ENCODE measurements at regions not wholly inside any gene's neighbourhood (a gene's known extent, or its start where the extent isn't known, plus 50 kb on each side); places are given as distances from the start of the nearest gene placed in this dataset.

DNA sequence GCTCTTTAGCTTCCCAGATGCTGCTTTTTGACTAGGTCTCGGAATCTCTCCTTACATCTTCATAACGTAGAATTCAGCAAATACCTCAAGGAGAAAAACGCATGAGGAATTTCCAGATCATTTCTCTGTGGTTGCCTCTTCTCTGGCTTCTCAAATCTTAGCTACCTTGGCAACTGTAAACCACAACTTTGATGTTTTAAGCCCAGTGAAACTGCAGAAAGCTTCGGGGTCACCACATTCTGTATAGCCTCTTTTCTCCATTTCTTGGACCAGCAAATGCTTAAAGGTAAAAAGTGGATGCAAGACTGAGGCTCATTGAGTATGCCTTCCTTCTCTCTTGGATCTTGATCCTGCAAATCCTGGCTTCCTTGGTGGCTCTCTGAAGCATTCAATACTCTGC is 125.5 kb upstream of the FBXL4 start:
- no peak for DNase-seq

DNA sequence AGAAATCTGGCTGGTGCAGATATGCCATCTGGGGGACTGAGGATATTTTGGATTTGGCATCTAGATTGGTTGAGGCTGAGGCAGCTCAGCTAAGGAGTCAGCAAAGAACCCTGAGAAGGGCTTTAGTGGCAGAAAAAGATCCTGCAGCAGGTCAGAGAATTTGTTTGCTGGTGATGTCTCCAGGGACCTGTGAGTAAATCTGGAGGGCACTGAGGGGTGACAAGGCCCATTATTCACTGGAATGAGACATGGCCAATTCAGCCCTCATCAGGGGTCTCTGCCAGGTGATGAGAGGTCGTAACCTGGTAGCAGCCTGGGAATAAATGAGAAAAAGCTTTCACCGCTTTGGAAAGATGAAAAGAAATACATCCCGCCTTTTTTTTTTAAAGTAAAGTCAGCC is 118.3 kb upstream of the FBXL4 start:
- DNase-seq, result no peak

DNA sequence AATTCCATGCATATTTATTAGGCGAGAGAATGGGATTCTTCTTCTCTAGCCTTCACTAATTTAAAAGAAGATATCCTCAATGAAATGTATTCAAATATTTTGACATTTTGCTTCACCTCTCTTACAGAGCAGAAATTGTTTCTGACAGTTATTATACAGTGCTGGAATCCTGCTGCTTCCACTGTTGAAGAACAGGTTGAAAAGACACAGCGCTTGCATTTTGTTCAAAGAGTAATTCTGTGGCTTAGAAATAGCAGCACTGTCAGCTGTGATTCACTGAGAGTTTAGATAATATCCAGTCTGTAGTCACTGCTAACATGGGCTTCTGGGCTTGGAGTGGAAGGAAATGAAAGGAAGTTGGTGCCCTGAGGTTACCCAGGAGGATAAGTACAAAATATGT is 117.1 kb upstream of the FBXL4 start:
- DNase-seq, result no peak

DNA sequence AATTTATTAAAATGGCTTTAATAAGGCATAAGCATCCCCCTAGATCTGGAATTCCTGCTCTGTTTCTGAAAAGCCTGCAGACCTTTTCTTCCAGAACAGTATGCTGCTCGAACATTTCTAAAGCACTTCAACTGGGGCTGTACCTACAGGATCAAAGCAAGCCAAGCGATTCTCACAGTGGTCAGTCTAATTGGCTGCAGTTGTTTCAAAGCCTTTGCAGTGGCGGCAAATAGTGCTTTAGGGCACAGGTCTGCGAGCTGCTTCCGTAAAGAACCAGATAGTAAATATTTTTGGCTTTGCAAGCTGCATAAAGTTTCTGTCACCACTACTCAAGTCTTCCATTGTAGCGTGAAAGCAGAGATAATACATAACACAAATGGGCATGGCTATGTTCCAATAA is 88.9 kb upstream of the FBXL4 start:
- no peak for DNase-seq

DNA sequence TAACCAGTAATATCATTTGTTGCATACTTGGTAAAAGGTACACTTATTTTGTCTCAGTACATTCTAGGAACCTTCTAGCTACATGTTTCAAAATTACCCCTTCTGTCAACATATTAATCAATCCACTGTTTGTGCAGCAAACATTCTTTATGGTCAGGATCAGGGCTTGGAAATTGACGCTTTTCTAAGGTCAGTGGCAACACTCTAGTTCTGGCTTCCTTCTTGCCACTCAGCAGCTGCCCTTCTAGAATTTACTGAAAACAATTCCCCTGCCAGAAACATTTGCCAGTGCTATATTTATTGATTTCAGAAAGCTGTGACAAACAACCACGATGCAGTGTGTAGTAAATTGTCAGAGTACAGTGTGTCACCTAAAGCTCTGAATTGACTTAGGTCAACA is 84.7 kb upstream of the FBXL4 start:
- no peak for DNase-seq

DNA sequence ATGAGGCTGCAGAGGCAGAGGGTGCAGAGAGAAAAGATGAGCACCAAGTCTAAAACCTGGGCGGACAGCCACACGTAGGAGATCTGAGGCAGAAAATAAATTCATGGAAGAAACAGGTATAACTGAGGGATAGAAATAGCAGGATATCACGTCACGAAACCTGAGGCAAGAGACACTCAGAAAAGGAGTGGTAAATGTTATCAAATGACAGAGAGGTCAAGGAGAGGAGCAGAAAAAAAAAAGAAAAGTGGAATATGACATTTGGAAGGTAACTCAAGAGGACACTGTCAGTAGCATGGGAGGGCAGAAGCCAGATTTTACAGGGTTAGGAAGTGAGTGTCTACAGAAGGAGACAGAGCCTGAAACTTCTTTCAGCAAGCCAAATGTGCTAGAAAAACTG is 84.2 kb upstream of the FBXL4 start:
- no peak for DNase-seq

DNA sequence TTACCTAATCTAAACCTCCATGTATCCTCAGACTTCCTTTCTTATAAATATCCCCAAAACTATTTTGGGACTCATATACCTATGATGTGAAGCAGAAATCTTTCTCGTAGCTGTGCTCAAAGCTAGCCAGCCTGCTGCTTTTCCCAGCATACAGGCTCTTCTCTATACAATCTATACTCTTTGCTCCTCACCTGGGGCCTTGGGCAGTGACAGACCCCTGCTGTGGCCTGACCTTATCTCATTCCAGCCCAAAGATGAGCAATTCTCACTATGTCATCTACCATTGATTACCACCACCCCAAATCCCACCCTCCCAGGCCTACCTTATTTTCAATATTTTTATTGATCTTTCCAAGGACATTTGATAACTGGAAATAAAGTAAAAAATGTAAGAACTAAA is 83.2 kb upstream of the FBXL4 start:
- DNase-seq, result no peak

DNA sequence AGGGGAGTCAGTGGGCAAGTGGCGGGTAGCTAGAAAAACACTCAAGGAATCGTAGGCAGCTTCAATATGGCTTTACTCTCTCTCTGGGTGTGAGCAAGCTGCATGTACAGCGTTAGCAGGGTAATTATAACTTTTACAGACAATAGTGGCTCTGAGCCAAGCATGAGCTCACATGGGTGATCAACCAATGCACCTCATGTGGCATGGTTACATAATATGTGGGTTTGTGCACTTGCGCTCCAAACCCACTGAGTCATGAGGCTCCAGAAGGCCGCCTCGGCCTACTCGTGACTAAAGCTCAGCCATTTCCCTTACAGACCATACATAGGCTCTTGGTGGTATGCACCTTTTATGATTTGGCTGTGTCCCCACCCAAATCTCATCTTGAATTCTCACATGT is 78.4 kb upstream of the FBXL4 start:
- no peak for DNase-seq

DNA sequence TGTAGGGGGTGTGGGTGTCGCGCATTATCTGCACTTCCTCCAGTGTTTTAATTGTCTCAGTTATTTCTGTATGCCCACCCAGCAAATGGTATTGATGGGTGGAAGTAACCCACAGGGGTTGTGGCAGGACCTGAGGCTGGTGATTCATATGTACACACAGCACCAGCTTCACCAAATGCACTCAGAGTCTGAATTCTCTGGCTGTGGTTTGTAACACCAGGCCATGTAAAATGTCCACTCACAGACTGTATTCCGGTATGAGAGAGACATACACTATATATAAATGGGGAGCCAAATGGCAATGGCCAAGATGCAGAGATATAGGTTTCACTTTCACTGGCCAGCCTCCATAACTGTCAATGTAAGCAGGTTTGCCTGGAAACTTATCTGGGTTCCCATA is 76.3 kb upstream of the FBXL4 start:
- no peak for DNase-seq

DNA sequence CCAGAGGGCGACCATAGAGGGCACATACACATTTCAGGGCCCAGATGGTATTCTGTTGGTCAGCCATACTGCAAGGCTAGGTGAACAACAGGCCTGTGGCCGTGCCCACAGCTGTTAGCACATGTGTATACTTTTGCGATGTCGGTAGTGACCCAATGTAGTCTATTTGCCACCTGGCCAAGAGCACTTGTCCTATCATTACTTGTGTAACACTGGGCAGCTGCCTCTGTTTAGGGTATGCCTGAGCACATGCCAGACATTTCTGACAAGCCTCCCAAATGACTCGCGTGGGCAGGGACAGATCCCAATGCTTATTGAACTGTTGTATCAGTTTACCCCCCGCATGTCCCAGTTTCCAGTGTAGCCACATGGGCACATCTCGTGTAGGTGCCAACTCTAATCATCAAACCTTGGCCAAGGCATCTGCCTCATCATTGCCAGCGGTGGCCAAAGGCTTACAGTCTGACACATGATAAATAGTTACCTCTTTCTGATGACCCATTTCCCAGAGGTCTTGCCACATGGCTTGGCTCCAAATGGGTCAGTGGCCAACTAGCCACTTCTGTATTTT is 74.4 kb upstream of the FBXL4 start:
- DNase-seq, result no peak

DNA sequence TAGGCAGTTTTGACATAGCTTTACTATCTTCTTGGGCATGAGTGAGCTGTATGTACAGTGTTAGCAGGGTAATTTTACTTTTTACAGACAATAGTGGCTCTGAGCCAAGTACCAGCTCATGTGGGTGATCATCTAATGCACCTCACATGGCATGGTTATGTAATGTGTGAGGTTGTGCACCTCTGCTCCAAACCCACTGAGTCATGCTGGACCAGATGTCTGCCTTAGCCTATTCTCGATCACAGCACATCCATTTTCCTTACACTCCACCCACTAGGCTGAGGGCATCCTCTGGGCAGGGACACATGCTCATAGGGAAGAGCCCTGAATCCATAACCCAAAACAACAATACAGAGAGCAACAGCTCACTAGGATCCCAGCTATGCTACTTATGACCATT is 71.6 kb upstream of the FBXL4 start:
- no peak for DNase-seq

DNA sequence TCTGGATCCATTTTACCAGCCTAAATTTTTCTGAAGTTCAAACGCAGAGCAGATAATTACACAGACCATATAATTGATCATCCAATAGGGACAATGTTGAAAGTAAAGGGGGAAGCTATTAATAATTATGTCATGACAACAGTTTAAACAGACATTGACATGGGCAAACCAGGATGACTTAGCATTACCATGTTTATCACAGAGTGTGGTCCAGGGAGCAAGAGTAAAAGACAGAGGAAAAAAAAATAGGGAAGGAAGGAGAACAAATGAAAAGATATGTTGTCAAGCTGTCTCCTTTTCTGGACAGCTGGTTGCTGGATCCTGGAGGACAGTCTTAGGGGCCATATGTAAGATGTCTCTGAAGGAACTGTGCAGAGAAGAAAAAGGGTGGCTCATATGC is 69.4 kb upstream of the FBXL4 start:
- DNase-seq, result no peak

DNA sequence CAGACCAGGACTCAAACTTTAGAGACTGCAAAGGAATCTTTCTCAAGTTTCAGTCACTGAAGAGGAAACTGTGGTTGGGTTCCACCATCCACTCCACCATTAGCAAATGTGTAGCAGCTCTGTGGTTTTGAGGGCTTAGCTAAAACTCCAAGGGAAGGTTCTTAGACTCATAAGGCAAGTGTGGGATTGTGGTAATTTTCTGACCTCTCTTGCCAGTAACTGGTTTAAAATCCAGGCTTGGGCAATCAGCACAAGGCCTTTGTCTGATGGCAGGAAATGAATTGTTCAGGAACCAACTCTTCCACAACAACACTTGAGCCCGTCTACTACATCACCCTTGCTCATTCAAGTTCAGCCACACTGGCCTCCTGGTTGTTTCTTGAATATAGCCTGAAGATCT is 68.6 kb upstream of the FBXL4 start:
- DNase-seq, result no peak

DNA sequence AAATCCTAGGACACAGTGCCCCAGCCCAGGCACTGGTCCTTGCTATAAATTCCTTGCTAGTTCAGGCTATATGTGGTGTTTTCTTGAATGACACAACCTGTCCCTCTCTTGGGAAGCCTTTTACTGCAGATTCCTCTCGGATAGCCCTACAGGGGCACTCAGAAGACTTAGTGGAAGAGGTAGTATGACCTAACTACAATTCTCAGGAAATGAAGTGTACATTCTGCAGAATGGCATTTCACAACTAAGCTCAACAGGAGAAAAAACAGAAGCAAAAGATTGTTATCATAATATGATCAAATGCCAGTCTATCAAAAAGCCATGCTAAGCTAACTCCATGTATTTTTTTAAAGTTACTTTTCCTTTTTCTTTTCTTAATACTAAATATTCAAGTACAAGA is 66.3 kb upstream of the FBXL4 start:
- DNase-seq, result no peak

DNA sequence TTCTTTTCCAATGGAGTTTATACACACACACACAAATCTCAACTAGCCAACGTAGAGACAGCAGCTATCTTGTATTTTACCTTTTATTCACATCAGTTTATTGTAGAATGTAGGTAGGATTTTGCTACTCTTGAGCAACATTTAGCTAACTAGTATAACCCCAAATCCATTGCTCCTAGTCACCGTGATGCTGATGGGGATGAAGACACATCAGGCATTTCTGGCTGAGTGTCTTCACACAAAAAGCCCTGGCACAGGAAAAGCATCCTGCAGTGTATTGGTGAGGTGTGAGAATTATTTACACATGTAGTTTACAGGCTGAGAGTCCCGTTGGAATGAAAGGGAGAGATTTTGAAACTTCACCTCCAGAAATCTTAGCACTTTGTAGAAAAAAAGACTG is 65.9 kb upstream of the FBXL4 start:
- no peak for DNase-seq

DNA sequence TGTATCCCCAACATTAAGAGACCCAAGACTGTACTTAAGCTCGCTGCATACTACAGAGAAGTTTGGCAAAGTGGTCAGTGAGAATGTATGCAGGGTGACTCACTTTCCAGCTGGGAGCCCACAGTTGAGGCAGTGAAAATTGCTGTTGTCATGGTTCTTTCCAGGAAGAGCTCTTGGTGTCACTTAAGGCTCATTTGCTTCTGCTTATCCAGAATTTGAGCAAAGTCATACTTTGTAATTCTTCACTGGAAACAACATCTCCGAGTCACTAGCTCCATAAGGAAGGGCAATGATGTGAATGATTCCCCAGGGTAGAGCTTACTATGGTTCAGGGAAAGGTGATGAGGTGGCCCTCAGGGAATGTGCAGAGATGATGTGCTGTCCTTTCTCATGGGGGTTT is 65.4 kb upstream of the FBXL4 start:
- no peak for DNase-seq

DNA sequence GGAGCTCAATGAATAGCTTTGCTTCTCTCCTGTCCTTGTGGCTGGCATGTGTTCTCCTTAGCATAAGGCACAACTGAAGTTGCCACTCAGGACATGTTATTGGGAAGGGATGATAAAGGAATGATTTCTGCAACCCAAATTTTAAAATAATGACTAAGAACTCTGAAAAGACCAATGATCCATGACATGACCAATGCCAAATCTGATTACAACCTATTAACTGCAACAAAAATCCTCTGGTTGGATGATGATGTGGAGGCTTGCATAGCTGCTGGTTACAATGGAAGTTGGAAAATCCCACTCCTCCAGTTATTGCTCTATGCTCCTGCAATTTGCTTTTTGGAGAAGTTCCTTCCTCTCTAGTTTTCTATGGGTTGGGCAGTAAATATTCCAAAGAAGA is 63.4 kb upstream of the FBXL4 start:
- no peak for DNase-seq

DNA sequence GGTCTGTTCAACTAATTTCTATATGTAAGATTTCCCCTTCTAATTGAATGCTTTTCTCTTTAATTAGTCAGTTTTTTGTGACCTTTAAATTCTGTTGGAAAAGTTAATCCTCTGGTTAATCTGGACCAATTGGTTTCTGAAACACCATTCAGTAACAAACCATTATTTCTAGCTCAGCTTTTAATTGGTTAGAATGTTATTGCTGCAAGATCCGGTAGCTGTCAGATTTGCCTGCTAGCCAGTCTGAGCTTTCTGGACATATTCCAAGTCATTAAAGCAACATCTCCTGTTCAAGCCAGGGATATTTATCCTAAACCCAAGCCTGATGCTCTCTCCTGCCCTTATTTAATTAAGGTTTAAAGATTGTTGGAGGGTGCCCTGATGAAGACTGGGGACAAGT is 55.1 kb upstream of the FBXL4 start:
- no peak for DNase-seq

DNA sequence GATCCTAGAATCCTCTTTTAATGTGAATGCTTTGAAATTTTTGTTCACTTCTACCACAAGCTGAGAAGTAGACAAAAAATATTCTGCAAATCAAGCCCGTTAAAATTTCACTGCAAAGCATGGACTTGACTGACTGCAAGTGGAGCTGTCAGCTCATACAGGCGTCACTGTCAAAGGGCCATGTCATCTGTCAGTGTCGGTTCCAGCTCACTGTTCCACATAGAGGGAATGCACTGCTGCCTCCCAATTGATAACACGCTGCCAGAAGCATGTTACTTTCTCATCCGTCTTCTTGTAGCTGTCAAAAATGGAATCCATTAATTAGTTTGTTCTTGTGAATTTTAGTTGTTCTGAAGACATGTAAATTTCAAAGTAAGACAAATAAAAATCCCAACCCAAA is 50.4 kb upstream of the FBXL4 start:
- no peak for DNase-seq

All from left kidney (tissue), 1 donor.